ENCODE measurements at regions not wholly inside any gene's neighbourhood (a gene's known extent, or its start where the extent isn't known, plus 50 kb on each side); places are given as distances from the start of the nearest gene placed in this dataset.
A peak's percentile ranks its signal among the peaks of the same experiment; 100 is the strongest.

GRCh38 chr3:159765030-159765859, 223.4 kb upstream of the IL12A start:
- peak; percentile 79 for DNase-seq (ENCODE audit: low spot score)

DNA sequence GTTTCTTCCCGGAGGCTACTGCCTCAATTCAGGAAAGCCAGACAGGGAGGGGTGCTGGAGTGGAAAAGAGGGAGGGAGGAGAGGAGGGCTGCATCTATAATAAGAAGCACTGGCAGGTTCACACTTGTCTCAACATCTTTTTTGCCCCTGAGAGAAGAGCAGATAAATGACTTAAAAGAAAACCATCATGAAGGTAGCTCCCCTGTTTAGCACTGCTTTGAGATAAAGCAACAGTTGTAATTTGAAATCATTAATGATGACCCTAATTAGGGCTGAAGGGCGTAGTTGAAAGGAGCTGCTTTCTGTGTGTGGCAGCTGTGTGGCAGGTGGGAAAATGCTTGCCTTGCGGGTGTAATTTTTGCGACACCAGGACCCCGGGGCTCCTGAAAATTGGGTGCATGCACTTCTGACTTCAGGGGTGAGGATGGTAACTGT, 222.8 kb upstream of the IL12A start:
- no peak for DNase-seq (ENCODE audit: low spot score)

- DNase-seq (ENCODE audit: low spot score) = no peak
These were observed 222.0 kb upstream of the IL12A start for GRCh38 chr3:159766563-159767185.

GRCh38 chr3:159770998-159771397, 217.6 kb upstream of the IL12A start:
- DNase-seq (ENCODE audit: low spot score) = no peak

DNA sequence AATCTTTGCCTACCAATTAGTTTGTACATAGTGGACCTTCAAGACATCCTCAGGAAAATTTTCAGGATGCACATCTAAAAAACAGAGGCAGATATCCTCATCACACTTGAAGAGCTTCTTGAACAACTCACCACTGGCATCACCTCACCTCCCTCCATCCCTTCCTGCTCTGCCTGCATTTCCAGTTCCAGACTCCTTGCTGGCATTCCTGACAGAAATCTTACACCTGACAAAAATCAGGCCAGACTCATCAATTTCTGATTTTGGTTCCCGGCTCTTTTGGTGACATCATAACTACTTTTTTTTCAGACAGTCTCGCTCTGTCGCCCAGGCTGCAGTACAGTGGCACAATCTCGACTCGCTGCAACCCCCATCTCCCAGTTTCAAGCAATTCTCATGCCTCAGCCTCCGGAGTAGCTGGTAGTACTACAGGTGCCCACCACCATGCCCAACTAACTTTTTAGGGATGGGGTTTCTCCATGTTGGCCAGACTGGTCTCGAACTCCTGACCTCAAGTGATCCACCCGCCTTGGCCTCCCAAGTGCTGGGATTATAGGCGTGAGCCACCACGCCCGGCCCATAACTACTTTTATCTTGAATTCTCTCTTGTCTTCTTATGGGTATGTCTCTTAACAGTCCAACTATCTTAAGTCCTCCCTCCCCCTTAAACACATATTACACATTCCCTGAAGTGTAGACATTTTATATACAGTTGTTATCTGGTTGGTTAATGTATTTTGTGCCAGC, 216.6 kb upstream of the IL12A start:
- DNase-seq (ENCODE audit: low spot score) = no peak

DNA sequence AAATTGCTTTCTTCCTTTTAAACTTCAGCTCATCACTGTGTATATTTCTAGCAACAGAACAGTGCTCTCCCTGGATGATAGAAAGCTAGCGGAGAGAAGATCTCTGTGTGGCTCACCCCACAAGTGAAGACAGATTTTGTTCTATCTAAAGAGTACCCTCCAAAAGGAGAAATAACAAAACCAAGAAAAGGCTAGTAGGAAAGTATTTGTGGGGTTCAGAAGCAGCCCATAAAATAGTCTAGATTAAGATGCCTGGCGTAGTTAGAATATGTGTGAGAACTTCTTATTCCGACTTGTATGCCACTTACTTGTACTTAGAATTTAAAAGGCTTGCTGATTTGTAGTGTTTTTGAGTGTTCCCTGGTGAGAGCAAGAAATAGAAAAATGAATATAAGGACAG, 214.9 kb upstream of the IL12A start:
- no peak for DNase-seq (ENCODE audit: low spot score)

GRCh38 chr3:159775372-159775961, 213.2 kb upstream of the IL12A start:
- DNase-seq (ENCODE audit: low spot score) = no peak

- DNase-seq (ENCODE audit: low spot score) = no peak
These were observed 211.9 kb upstream of the IL12A start for GRCh38 chr3:159776779-159777178.

- no peak for DNase-seq (ENCODE audit: low spot score)
These were observed 208.8 kb upstream of the IL12A start for GRCh38 chr3:159779883-159780282.

DNA sequence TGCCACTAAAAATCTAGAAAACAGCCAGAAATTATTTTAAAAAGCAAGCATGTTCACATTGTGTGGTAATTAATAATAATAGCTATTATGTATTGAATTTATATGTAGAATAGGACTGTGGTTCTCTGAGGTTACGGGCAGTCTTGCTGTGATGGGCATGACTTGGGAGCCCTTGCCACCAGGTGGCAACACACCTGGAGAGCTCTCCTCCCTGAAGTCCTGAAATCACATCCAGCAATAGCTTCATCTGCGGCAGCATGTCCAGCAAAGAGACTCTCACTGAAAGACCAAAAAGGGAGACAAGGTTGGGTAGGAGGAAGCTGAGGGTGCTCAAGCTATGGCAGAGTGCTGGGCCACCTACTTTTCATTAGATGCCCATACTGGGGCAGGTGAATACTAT, 206.8 kb upstream of the IL12A start:
- no peak for DNase-seq (ENCODE audit: low spot score)

DNA sequence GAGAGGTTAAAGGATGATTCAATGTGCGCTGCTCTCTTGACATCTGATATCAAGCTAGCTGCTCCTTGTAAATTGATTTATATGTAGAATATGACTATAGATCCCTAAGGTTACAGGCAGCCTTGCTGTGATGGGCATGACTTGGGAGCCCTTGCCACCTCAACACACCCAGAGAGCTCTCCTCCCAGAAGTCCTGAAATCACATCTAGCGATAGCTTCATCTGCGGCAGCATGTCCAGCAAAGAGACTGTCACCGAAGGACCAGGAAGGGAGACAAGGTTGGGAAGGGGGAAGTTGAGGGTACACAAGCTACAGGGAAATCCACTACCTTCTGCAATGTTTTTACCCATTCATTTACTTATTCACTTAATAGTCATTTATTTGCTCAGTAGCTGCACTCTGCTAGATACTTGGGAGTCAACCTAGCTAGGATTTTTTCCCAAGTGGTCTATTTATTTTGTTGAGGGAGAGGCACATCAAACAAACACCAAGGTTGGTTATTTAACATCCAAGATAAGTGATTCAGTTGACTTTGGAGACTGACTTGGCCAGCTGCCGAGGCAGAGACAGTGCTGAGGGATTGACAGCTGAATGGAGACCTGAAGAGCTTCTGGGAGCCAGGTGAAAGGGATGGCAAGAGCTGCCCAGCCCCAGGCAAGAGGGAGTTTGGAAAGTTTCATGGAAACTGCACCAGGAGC, 205.8 kb upstream of the IL12A start:
- no peak for DNase-seq (ENCODE audit: low spot score)

DNA sequence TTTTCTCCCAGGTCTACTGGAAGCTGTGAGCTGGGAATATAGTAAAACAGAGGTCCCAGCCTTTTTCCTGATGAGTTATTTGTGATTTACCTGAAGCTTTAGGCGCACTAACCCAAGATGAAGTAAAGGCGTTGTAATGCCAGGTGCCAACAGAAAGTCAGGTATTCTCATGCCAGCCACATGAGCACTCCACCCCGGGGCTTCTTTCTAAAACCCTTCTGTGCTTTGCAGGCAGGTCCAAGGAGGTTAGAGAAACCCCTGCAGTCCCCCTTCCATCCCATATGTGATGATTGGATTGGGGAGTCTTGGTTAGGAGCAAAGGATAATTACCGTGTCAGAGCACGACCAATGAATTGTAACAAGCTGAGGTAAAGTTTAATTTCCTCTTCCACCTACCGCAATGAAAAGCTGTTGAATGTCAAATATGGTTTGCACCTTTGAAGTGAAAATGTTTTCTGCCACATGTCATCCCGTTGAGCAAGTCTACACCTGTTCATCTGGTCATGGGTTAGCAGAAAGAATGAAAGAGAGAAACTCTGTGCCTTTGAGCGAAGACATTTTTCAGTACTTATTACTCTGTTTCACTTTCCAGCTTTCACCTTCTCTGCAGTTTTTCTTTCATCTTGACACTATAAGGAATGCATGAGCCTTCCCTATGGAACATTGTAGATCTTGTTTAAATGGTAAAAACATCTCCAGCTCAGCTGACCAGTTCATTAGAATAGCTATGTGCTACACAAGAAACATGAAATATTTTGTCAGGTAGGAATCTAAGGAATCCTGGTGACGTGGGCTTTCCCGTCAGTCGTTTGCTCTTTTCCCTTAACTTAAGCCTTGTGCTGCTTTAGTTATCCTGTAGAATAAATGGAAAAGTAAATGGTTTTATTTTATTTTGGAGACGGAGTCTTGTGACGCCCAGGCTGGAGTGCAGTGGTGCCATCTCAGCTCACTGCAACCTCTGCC, 204.6 kb upstream of the IL12A start:
- DNase-seq (ENCODE audit: low spot score) = no peak

DNA sequence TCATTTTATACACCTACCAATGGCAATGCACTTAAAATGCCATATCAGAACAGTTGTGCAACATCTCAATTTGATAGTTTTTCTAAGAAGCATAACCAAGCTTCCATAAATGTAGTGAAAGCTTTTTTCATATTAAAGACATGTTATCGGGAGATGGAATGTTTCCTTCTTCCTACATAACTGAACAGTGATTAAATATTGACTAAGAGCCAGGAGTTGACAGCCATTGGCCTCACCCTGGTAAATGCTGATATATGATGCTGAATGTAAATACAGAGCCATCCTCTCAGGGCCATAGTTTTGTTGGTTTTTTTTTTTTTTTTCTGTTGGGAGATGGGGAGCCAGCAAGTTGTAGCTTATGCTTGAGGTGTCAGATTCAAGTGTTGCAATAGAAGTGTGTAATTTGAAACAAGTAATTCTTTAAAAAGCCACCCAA, 203.3 kb upstream of the IL12A start:
- no peak for DNase-seq (ENCODE audit: low spot score)

GRCh38 chr3:159786489-159787177, 202.0 kb upstream of the IL12A start:
- DNase-seq (ENCODE audit: low spot score) = no peak

DNA sequence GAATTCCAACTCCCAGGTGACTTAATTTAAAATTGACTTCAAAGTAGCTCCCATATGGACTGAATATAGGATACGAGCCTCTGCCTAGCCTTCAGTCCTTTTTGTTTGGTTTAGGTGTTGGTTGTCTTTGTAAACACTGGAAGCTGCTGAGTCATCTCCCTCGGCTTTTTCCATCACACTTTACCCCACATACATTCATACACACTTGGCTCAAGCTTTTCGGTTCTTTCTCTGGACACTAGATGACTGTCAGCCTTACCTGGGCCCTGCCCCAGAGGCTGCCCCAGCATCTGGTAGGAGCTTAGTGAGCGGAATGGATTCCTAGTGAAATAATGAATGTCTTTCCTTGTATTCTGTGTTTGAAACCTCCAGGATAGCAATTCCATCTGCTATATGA, 201.5 kb upstream of the IL12A start:
- DNase-seq (ENCODE audit: low spot score) = no peak

DNA sequence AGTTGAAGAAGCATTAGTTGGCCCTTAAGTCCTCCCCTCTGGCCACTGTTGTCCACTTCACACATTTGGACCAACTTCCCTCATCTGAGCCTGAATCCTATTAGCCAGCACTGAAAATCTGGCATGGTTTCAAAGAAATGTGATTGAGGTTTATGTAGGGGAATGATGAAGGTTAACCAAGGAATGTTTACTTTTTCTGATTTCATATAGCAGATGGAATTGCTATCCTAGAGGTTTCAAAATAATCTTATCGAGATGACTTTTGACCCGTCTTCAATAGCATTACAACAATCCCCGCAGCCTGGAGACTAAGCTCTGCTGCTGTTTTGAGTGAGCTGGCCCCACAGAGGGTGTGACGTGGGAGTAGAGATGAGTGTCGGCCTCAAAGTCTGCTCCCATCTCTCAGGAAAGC, 200.8 kb upstream of the IL12A start:
- DNase-seq (ENCODE audit: low spot score) = no peak

DNA sequence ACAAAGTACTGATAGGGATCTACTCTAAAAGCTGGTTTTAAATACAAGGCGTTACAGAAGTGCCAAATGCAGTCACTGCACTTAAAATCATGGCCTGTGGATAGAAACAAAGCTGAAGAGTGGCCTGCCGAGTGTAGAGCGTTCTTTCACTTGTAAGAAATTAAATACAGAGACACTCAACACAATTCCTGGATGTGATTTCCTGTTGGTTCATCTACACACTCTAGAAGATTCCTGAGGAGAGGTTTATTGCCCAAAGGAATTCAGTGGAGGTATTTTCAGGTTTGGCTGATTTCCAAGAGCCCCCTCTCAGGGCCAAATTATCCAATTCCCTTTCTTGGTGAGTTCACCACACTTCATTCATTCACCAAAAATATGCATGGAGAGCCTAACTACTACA, 200.3 kb upstream of the IL12A start:
- DNase-seq (ENCODE audit: low spot score) = no peak

DNA sequence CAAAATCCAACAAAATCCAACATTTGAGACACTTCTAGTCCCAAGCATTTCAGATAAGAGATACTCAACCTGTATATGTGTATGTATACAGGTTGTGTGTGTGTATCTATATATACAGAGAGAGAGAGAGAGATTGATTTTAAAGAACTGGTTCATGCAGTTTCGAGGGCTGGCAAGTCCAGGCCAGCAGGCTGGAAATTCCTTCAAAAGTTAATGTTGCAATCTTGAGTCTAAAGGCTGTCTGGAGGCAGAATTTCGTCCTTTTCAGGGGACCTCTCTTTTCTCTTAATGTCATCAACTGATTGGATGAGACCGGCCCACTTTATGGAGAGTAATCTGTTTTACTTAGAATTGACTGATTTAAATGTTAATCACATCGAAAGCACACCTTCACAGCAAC, 199.6 kb upstream of the IL12A start:
- no peak for DNase-seq (ENCODE audit: low spot score)

DNA sequence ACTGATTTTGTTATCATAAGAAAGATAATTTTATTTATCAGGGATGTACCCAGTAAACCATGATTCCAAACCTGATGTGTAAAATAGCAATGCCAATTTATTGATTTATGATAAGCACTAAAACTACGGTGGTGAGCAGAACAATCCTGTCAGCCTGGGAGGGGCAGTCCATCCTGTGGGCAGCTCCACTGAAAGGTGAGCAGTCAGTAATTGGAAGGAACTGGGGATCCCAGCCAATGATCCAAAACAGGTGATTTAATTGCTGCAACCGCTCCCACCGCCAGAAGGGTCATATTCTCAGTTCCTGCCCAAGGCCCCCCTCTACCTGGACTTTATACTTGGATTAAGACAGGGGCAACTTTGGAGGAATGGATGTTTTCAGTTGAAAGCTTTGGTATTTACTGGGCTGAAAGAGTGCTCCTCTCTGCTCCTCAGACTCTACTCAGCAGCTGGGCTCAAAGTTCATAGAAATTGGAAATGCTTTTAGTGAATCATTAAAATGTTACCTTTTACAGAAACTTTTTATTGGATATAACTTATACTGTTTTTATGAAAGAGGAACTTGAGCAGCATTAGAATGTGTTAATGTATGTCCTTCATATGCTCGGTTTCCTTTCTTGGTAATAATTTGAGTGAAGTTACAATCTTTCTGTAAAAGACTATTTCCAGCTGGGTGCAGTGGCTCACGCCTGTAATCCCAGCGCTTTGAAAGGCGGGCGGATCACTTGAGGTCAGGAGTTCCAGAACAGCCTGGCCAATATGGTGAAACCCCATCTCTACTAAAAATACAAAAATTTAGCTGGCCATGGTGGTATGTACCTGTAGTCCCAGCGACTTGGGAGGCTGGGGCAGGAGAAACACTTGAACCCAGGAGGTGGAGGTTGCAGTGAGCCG, 198.6 kb upstream of the IL12A start:
- no peak for DNase-seq (ENCODE audit: low spot score)
